Common myeloid progenitor, CD34-positive (primary cell): ENCODE measurements at regions not wholly inside any gene's neighbourhood (a gene's known extent, or its start where the extent isn't known, plus 50 kb on each side); places are given as distances from the start of the nearest gene placed in this dataset.
A peak's percentile ranks its signal among the peaks of the same experiment; 100 is the strongest.
"Not testable (repeated sequence)": the region's sequence is repeated elsewhere in the genome, so short reads cannot be mapped to it uniquely, and the experiment has no call there.

Experiments
- CTCF ChIA-PET: fragments of 350-600 bp; sonication (Branson Sonifier 250); formaldehyde crosslinking; loops from one replicate; lab custom pipeline; 2021; ENCODE audit warnings: antibody characterized with exemption; lab: Charles Lee
- POLR2A ChIA-PET: fragments of 350-600 bp; sonication (Branson Sonifier 250); formaldehyde crosslinking; loops from one replicate; lab custom pipeline; 2021; ENCODE audit warnings: antibody characterized with exemption; lab: Charles Lee
- DNase-seq, 3 donors: peaks; one replicate each; pipeline versions ENCODE4 v3.0.0 to v3.0.0-alpha.2; 2013
- H3K27ac ChIP-seq, 2 experiments: 1 replicate in 1 of 2; 2 replicates in 1 of 2; pipeline ENCODE4 v1.7.0; 2013; ENCODE audit warnings: inconsistent platforms in 2 of 2, low read length in 2 of 2, mild to moderate bottlenecking in 2 of 2, low read depth in 1 of 2, moderate library complexity in 1 of 2; ENCODE audit not compliant: severe bottlenecking in 2 of 2, insufficient read depth in 1 of 2, poor library complexity in 1 of 2
- H3K27me3 ChIP-seq, 5 experiments: replicated peaks in 2 of 5; 1 replicate in 3 of 5; 2 replicates in 2 of 5; pipeline versions ENCODE4 v1.6.1 to v1.7.0; 2013; ENCODE audit warnings: low read length in 4 of 5, mild to moderate bottlenecking in 2 of 5, moderate library complexity in 2 of 5, inconsistent platforms in 1 of 5; ENCODE audit not compliant: insufficient read depth in 5 of 5, control insufficient read depth in 4 of 5
- H3K36me3 ChIP-seq, 4 experiments: 1 replicate in 2 of 4; 2 replicates in 2 of 4; pipeline versions ENCODE4 v1.6.1 to v1.7.0; 2013; ENCODE audit warnings: low read length in 3 of 4, control low read depth in 1 of 4, mild to moderate bottlenecking in 1 of 4; ENCODE audit not compliant: control insufficient read depth in 4 of 4, insufficient read depth in 4 of 4
- H3K4me1 ChIP-seq, 4 experiments: 1 replicate in 3 of 4; 2 replicates in 1 of 4; pipeline versions ENCODE4 v1.6.1 to v1.7.1; 2013; ENCODE audit warnings: low read length in 3 of 4, mild to moderate bottlenecking in 3 of 4, control low read depth in 1 of 4, inconsistent platforms in 1 of 4, moderate library complexity in 1 of 4; ENCODE audit not compliant: control insufficient read depth in 4 of 4, insufficient read depth in 4 of 4; ENCODE audit errors: control extremely low read depth in 1 of 4
- H3K4me3 ChIP-seq, 7 experiments: 1 replicate in 4 of 7; 2 replicates in 3 of 7; pipeline versions ENCODE4 v1.5.1 to v1.7.0; 2013; ENCODE audit warnings: mild to moderate bottlenecking in 7 of 7, low read length in 6 of 7, moderate library complexity in 6 of 7, inconsistent platforms in 2 of 7, low read depth in 2 of 7, control low read depth in 1 of 7; ENCODE audit not compliant: insufficient read depth in 4 of 7, control insufficient read depth in 1 of 7; ENCODE audit errors: extremely low read depth in 1 of 7
- H3K9me3 ChIP-seq, 5 experiments: 1 replicate in 4 of 5; 2 replicates in 1 of 5; pipeline versions ENCODE4 v1.6.1 to v1.7.1; 2013; ENCODE audit warnings: low read length in 4 of 5, mild to moderate bottlenecking in 2 of 5, inconsistent platforms in 1 of 5, low read depth in 1 of 5, moderate library complexity in 1 of 5; ENCODE audit not compliant: control insufficient read depth in 4 of 5, insufficient read depth in 2 of 5; ENCODE audit errors: control extremely low read depth in 1 of 5
- WGBS: methylation state at CpG from one replicate; pipeline ENCODE4 v1.1.5; 2013; ENCODE audit not compliant: insufficient coverage; 5-methylcytosine and 5-hydroxymethylcytosine counted together

GRCh38 chr15:23797747-23798446, 110.8 kb upstream of the NDN start:
- no peaks in the 10 kb centered on the region for H3K36me3 ChIP-seq
- no peaks in the 10 kb centered on the region for H3K27me3 ChIP-seq
- no peak for DNase-seq
- peaks cover 0 to 2% (median 0%) of the 10 kb centered on the region in 5 experiments for H3K9me3 ChIP-seq
- ChIA-PET POLR2A (no interaction called here), CTCF (no interaction called here)
- H3K4me1 ChIP-seq, result no peaks in the 10 kb centered on the region
- H3K27ac ChIP-seq, result no peak overlapping the region
- H3K4me3 ChIP-seq, result no peak overlapping the region
- WGBS, result 73% methylated on average over 22 of the region's 22 CpGs

GRCh38 chr15:23801881-23802280, 114.8 kb upstream of the NDN start:
- no peaks in the 10 kb centered on the region for H3K27me3 ChIP-seq
- no peaks in the 10 kb centered on the region for H3K4me1 ChIP-seq
- CTCF ChIA-PET, result no interaction called here
- WGBS, result 100% methylated on average over 2 of the region's 2 CpGs
- POLR2A ChIA-PET, result no interaction called here
- peaks cover 0 to 2% (median 0%) of the 10 kb centered on the region in 5 experiments for H3K9me3 ChIP-seq
- no peak overlapping the region for H3K4me3 ChIP-seq
- no peak for DNase-seq
- no peaks in the 10 kb centered on the region for H3K36me3 ChIP-seq
- H3K27ac ChIP-seq, result no peak overlapping the region

DNA sequence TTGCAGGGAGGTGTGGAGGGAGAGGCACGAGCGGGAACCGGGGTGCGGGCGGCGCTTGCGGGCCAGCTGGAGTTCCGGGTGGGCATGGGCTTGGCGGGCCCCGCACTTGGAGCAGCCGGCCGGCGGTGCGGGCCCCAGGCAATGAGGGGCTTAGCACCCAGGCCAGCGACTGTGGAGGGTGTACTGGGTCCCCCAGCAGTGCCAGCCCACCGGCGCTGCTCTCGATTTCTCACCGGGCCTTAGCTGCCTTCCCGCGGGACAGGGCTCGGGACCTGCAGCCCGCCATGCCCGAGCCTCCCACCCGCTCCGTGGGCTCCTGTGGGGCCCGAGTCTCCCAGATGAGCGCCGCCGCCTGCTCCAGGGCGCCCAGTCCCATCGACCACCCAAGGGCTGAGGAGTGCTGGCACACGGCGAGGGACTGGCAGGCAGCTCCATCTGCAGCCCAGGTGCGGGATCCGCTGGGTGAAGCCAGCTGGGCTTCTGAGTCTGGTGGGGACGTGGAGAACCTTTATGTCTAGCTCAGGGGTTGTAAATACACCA, 115.9 kb upstream of the NDN start:
- H3K36me3 ChIP-seq, H3K4me1 ChIP-seq, DNase-seq, H3K27me3 ChIP-seq, H3K9me3 ChIP-seq, CTCF ChIA-PET, H3K4me3 ChIP-seq, H3K27ac ChIP-seq, POLR2A ChIA-PET: not testable (repeated sequence)
- 89% methylated on average over 26 of the region's 37 CpGs for WGBS

GRCh38 chr15:23806980-23807379, 119.9 kb upstream of the NDN start:
- Histone ChIP-seq H3K4me1 (no peaks in the 10 kb centered on the region), H3K9me3 (no peaks in the 10 kb centered on the region)
- POLR2A ChIA-PET, result no interaction called here

GRCh38 chr15:23823508-23823907, 136.4 kb upstream of the NDN start:
- POLR2A ChIA-PET, result no interaction called here
- H3K9me3 ChIP-seq, result peaks cover 0 to 5% (median 0%) of the 10 kb centered on the region in 5 experiments
- H3K36me3 ChIP-seq, result no peaks in the 10 kb centered on the region
- no peaks in the 10 kb centered on the region for H3K4me1 ChIP-seq
- WGBS, result 59% methylated on average over 4 of the region's 7 CpGs
- CTCF ChIA-PET, result no interaction called here
- no peak overlapping the region for H3K27ac ChIP-seq
- no peaks in the 10 kb centered on the region for H3K27me3 ChIP-seq
- peak; percentile 5 to 35 (median 25) for DNase-seq
- H3K4me3 ChIP-seq, result no peak overlapping the region

More at GRCh38 chr15:23806980-23807379, 119.9 kb upstream of the NDN start:
- no peaks in the 10 kb centered on the region for H3K27me3 ChIP-seq
- no peak overlapping the region for H3K4me3 ChIP-seq
- no peak overlapping the region for H3K27ac ChIP-seq
- CTCF ChIA-PET, result no interaction called here
- H3K36me3 ChIP-seq, result no peaks in the 10 kb centered on the region
- DNase-seq, result no peak
- 88% methylated on average over 1 of the region's 3 CpGs for WGBS

DNA sequence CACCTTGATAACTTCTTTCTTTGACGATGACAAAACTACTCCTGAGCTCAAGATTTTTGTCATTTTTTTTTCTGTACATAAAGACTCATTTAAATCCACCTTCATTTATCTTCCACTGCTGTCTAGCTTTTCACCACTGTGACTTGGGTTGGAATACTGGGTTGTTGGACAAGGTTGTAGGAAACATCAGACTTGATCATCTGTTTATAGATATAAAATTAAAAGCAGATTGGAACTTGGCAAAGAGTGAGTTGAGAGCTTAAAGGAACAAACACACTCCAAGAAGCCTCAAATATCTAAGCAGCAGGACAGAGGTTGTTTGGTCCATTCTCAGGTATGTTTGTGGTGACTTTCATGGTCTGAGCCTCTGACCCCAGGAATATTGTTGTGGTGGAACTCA, 141.7 kb upstream of the NDN start:
- Histone ChIP-seq H3K27ac (no peak overlapping the region), H3K9me3 (no peaks in the 10 kb centered on the region), H3K36me3 (no peaks in the 10 kb centered on the region), H3K4me1 (no peaks in the 10 kb centered on the region), H3K4me3 (no peak overlapping the region), H3K27me3 (no peaks in the 10 kb centered on the region)
- no peak for DNase-seq
- WGBS, result 83% methylated on average over 1 of the region's 1 CpG
- CTCF ChIA-PET, result no interaction called here
- POLR2A ChIA-PET, result no interaction called here

DNA sequence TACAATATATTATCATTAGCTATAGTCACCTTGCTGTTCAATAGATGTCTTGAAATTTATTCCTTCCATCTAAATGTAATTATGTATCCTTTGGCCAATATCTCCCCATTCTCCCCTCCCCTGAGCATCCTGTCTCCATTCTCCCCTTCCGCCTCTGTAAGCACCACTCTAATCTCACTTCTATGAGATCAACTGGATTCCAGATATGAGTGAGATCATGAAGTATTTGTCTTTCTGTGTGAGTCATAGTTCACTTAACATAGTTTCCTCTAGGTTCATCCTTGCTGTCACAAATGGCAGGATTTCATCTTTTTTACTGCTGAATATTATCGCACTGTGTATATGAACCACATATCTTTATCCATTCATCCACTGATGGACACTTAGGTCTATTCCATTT, 148.8 kb upstream of the NDN start:
- no peak overlapping the region for H3K4me3 ChIP-seq
- no peaks in the 10 kb centered on the region for H3K4me1 ChIP-seq
- POLR2A ChIA-PET, result no interaction called here
- no peak overlapping the region for H3K27ac ChIP-seq
- CTCF ChIA-PET, result no interaction called here
- no peaks in the 10 kb centered on the region for H3K27me3 ChIP-seq
- H3K36me3 ChIP-seq, result no peaks in the 10 kb centered on the region
- H3K9me3 ChIP-seq, result peaks cover 0 to 3% (median 0%) of the 10 kb centered on the region in 5 experiments
- no CpG with 5 or more reads among the region's 2 CpGs for WGBS
- no peak for DNase-seq
